Calu3 (cell line): ENCODE measurements at regions not wholly inside any gene's neighbourhood (a gene's known extent, or its start where the extent isn't known, plus 50 kb on each side); places are given as distances from the start of the nearest gene placed in this dataset.

Experiments used
- BruUV-seq: library from RNA; stranded (reverse); fragments of 400-500 nt; replicated peaks from 2 replicates; lab custom pipeline; 2021; lab: Mats Ljungman, UMichigan
- CTCF ChIA-PET: fragments of 300-600 bp; sonication (Branson Sonifier 250); formaldehyde crosslinking; loops from one replicate; lab custom pipeline; 2022; ENCODE audit warnings: antibody characterized with exemption; lab: Charles Lee
- DNase-seq: peaks from one replicate; pipeline ENCODE4 v3.0.0; 2022
- H3K27ac Mint-ChIP-seq: one replicate; pipeline ENCODE4 v1.8.0; 2022; ENCODE audit warnings: mixed read lengths; ENCODE audit not compliant: unreplicated experiment
- H3K27me3 Mint-ChIP-seq: one replicate; pipeline ENCODE4 v1.8.0; 2022; ENCODE audit warnings: mixed read lengths; ENCODE audit not compliant: unreplicated experiment
- H3K36me3 Mint-ChIP-seq: one replicate; pipeline ENCODE4 v1.8.0; 2022; ENCODE audit warnings: mild to moderate bottlenecking, moderate library complexity, mixed read lengths; ENCODE audit not compliant: insufficient read depth, unreplicated experiment
- H3K4me1 Mint-ChIP-seq: one replicate; pipeline ENCODE4 v1.8.0; 2022; ENCODE audit warnings: mild to moderate bottlenecking, low read depth, mixed read lengths; ENCODE audit not compliant: unreplicated experiment
- H3K4me3 Mint-ChIP-seq: one replicate; pipeline ENCODE4 v1.8.0; 2022; ENCODE audit warnings: mild to moderate bottlenecking, low read depth, moderate library complexity, mixed read lengths; ENCODE audit not compliant: unreplicated experiment
- H3K9me3 Mint-ChIP-seq: one replicate; pipeline ENCODE4 v1.8.0; 2022; ENCODE audit warnings: low read depth, mixed read lengths; ENCODE audit not compliant: unreplicated experiment
- intact Hi-C: fragments of 100-400 bp; cut with micrococcal nuclease; formaldehyde crosslinking; loops from one replicate; pipeline ENCODE4 v1.10.0; 2022; ENCODE audit not compliant: unreplicated experiment
- TF ChIP-seq, protein P1 (sequence below): fragments of 200-600 bp; IDR thresholded peaks from one replicate; pipeline ENCODE4 v1.8.0; 2022; ENCODE audit warnings: antibody characterized with exemption; ENCODE audit not compliant: unreplicated experiment

DNA sequence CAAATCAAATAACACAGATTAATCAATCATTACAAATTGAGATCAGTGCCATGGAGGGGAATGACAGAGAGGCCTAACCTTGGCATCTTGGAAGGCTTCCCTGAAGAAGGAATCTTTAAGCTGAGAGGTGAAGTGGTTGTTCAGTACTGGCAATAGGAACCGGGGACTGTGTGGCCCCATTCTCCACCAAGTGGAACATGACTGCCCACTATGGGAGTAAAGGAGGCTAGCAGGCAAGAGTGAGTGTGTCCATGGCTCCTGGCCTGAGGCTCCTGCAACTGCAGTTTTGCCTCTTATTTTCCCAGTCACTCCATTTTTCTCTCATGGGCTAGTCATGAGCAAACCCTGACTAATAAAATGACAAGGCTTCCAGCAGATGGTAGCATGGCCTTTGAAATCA, 112.2 kb upstream of the GJB5 start:
- TF ChIP-seq, protein P1, sequence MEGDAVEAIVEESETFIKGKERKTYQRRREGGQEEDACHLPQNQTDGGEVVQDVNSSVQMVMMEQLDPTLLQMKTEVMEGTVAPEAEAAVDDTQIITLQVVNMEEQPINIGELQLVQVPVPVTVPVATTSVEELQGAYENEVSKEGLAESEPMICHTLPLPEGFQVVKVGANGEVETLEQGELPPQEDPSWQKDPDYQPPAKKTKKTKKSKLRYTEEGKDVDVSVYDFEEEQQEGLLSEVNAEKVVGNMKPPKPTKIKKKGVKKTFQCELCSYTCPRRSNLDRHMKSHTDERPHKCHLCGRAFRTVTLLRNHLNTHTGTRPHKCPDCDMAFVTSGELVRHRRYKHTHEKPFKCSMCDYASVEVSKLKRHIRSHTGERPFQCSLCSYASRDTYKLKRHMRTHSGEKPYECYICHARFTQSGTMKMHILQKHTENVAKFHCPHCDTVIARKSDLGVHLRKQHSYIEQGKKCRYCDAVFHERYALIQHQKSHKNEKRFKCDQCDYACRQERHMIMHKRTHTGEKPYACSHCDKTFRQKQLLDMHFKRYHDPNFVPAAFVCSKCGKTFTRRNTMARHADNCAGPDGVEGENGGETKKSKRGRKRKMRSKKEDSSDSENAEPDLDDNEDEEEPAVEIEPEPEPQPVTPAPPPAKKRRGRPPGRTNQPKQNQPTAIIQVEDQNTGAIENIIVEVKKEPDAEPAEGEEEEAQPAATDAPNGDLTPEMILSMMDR: no peak
- no peaks in the 10 kb centered on the region for H3K36me3 Mint-ChIP-seq
- CTCF ChIA-PET: no interaction called here
- H3K27me3 Mint-ChIP-seq: peaks cover 98% of the 10 kb centered on the region
- H3K9me3 Mint-ChIP-seq: no peaks in the 10 kb centered on the region
- H3K4me3 Mint-ChIP-seq: no peak overlapping the region
- DNase-seq: no peak
- H3K4me1 Mint-ChIP-seq: no peaks in the 10 kb centered on the region
- H3K27ac Mint-ChIP-seq: no peak overlapping the region
- no TSS peak for BruUV-seq
- intact Hi-C loops: no loop called here

DNA sequence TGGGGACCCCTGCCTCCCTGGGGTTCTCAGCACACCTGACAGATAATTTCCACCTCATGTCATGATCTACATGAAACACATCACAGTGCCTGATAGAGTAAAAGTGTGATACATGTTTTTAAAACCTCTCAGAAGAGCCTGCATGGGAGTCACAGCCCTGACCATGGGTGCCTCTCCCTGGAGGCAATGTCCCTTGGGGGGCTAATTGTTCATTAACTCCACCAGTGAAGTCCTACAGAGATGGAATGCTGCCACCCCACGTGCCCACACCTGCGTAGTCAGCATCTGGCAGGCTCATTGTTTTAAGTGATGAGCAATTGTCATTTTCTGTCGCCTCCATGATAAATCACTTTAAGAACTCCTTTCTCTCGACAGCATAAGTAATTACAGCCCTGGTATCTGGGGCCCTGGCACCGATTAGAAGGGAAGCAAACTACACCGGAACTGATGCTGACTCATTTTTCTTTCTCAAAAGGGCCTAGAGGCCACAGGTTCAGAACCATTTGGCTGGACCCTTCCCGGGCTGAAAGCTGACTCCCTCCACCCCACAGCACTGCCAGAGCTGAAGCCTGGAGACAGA, 109.6 kb upstream of the GJB5 start:
- Mint-ChIP-seq H3K36me3 (no peaks in the 10 kb centered on the region), H3K27me3 (peaks cover 94% of the 10 kb centered on the region), H3K9me3 (no peaks in the 10 kb centered on the region), H3K4me1 (no peaks in the 10 kb centered on the region), H3K27ac (no peak overlapping the region), H3K4me3 (no peak overlapping the region)
- intact Hi-C loops: no loop called here
- no TSS peak for BruUV-seq
- DNase-seq: no peak
- TF ChIP-seq, protein P1: no peak
- CTCF ChIA-PET: interaction anchor here (1.0 to 2.0 kb wide), 2 partner anchors 39 to 98 kb away, joined by 3 to 7 read pairs; no protein-coding TSS in a partner anchor

DNA sequence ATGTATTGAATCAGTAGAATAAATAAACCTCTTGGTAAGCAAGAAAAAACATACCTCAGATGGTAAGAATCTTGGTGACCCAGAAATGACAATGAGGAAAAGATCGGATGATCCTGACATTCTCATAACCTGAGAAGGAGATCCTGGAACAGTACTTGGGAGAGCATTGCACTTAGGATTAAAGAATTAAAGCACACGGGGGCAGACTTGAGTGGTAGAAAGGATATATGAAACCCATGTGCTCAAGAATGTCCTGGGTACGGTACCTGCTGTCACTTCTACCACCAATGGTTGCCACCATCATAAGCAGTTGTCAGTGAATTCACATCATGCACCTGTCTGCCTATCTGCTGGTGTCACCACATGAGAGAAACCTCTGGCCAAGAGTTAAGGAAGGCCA, 108.9 kb upstream of the GJB5 start:
- Mint-ChIP-seq H3K27me3 (peaks cover 94% of the 10 kb centered on the region), H3K9me3 (no peaks in the 10 kb centered on the region), H3K4me1 (no peaks in the 10 kb centered on the region), H3K4me3 (no peak overlapping the region), H3K27ac (no peak overlapping the region), H3K36me3 (no peaks in the 10 kb centered on the region)
- BruUV-seq: no TSS peak
- TF ChIP-seq, protein P1: no peak
- DNase-seq: no peak
- CTCF ChIA-PET: interaction anchor here (0.7 to 2.0 kb wide), 2 partner anchors 97 to 136 kb away, joined by 3 to 7 read pairs; no protein-coding TSS in a partner anchor
- intact Hi-C loops: loop anchor here (1.0 kb wide), 1 partner anchor 96 kb away; no protein-coding TSS in a partner anchor

DNA sequence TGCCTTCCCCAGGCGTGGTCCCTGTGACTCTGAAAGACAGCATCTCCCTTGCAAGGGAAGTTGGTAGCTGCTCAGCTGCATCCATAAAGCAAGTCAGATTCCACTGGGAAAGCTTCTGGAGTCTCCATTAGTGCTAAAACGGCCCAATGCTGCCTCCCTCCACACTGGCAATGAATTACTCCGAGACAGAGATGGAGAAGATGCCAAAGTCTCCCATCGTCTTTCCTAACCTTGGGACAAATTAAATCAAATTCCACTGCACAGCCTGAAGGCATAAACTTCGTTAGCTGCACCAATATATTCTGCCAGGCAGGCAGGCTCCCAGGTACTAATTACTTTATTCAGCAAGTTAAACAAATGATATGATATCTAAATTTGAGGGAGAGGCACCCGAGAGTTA, 106.3 kb upstream of the GJB5 start:
- BruUV-seq: no TSS peak
- Mint-ChIP-seq H3K36me3 (no peaks in the 10 kb centered on the region), H3K9me3 (no peaks in the 10 kb centered on the region), H3K4me1 (no peaks in the 10 kb centered on the region), H3K4me3 (no peak overlapping the region), H3K27me3 (peaks cover 83% of the 10 kb centered on the region), H3K27ac (no peak overlapping the region)
- no peak for DNase-seq
- intact Hi-C loops: no loop called here
- TF ChIP-seq, protein P1: no peak
- CTCF ChIA-PET: no interaction called here
